HL-60 (cell line): ENCODE measurements at regions not wholly inside any gene's neighbourhood (a gene's known extent, or its start where the extent isn't known, plus 50 kb on each side); places are given as distances from the start of the nearest gene placed in this dataset.

Experiments
- CTCF ChIP-seq: IDR thresholded peaks from one replicate; pipeline ENCODE4 v1.5.1; 2011; ENCODE audit warnings: low read length, control low read depth, inconsistent platforms; ENCODE audit not compliant: insufficient read depth
- POLR2AphosphoS5 ChIP-seq: IDR thresholded peaks from 2 replicates; pipeline ENCODE4 v1.6.1; 2012; ENCODE audit warnings: low read depth

GRCh38 chr13:64420181-64420580, 2810.0 kb downstream of the PCDH9 start:
- TF ChIP-seq CTCF (no peak), POLR2AphosphoS5 (no peak)
